ENCODE measurements at regions not wholly inside any gene's neighbourhood (a gene's known extent, or its start where the extent isn't known, plus 50 kb on each side); places are given as distances from the start of the nearest gene placed in this dataset.

DNA sequence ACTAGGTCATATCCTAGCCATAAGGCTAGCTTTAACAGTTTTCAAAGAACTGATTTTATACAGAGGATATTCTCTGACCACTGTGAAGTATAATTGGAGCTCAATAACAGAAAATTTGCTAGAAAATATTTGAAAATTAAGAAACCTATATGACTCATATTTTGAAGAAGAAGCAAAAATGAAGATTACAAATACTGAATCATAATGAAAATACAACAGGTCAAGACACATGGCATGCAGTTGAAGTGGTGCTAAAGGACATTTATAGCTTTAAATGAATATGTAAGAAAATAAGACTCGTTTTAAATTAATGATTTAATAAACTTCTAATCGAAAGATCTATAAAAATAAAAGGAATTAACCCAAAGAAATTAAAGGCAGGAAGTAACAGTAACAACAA lies 1234.6 kb downstream of the SLC16A7 start:
- no peak for DNase-seq (ENCODE audit: low read depth)
- TF ChIP-seq, protein P1, sequence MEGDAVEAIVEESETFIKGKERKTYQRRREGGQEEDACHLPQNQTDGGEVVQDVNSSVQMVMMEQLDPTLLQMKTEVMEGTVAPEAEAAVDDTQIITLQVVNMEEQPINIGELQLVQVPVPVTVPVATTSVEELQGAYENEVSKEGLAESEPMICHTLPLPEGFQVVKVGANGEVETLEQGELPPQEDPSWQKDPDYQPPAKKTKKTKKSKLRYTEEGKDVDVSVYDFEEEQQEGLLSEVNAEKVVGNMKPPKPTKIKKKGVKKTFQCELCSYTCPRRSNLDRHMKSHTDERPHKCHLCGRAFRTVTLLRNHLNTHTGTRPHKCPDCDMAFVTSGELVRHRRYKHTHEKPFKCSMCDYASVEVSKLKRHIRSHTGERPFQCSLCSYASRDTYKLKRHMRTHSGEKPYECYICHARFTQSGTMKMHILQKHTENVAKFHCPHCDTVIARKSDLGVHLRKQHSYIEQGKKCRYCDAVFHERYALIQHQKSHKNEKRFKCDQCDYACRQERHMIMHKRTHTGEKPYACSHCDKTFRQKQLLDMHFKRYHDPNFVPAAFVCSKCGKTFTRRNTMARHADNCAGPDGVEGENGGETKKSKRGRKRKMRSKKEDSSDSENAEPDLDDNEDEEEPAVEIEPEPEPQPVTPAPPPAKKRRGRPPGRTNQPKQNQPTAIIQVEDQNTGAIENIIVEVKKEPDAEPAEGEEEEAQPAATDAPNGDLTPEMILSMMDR (conservative IDR thresholded peaks at IDR 0.05; ENCODE audit: low read length): no peak
- H3K4me3 ChIP-seq (ENCODE audit: low read length): no peak overlapping the region

DNA sequence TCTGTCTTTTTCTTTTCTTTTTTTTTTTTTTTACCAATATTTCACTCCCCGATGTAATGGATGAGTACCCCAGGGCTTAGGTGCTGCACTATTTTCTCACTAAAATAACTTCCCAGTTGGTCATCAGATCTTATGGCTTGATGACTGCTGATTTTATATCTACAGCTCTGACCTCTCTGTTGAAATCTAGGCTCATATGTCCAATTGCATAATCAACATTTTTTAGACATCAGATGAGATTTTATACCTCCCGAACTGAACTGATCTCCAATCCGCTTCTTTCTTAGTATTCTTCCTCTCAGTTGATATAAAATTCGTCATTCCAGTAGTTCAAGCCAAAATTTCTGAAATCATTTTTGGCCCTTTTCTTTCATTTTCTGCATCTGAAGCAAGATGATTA lies 1236.5 kb downstream of the SLC16A7 start:
- no peak overlapping the region for H3K4me3 ChIP-seq (ENCODE audit: low read length)
- DNase-seq (ENCODE audit: low read depth): no peak
- TF ChIP-seq, protein P1 (conservative IDR thresholded peaks at IDR 0.05; ENCODE audit: low read length): no peak

DNA sequence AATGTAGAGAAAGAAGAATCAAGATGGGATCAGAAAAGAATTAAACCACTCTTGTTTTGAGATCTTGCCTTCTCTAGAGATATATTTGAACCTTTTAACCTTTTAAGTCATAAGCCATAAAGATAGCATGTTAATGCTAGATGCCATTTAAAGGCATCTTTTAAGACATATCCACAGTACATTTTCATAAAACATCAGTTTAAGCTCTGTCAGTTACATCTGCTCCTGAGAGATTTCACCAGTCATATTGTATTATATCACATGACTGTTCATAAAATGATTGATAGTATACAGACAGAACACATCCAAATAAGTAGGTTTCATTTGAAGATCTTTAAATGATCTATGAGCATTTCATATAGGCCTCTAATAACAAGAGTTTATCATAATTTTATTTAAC lies 1238.5 kb downstream of the SLC16A7 start:
- no peak overlapping the region for H3K4me3 ChIP-seq (ENCODE audit: low read length)
- no peak for DNase-seq (ENCODE audit: low read depth)
- TF ChIP-seq, protein P1 (conservative IDR thresholded peaks at IDR 0.05; ENCODE audit: low read length): no peak

DNA sequence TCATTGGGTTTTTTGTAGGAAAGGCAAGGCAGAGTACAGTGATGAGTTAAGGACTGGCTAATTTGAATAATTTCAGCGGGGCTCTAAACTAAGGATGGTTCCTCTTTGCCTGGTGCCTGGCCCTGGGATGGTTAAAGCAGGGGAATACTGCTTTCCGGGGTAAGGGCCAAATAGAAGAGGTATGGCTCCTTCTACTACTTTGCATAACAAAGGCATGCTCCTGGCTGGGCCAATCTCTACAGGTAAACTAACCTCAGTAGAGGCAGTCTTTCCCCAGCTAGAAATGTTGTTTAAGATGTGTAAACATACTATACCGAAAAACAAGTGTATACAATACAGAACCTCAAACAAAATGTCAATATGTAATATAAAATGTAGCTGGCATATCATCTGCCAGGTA lies 1239.0 kb downstream of the SLC16A7 start:
- H3K4me3 ChIP-seq (ENCODE audit: low read length): no peak overlapping the region
- TF ChIP-seq, protein P1 (conservative IDR thresholded peaks at IDR 0.05; ENCODE audit: low read length): no peak
- no peak for DNase-seq (ENCODE audit: low read depth)

DNA sequence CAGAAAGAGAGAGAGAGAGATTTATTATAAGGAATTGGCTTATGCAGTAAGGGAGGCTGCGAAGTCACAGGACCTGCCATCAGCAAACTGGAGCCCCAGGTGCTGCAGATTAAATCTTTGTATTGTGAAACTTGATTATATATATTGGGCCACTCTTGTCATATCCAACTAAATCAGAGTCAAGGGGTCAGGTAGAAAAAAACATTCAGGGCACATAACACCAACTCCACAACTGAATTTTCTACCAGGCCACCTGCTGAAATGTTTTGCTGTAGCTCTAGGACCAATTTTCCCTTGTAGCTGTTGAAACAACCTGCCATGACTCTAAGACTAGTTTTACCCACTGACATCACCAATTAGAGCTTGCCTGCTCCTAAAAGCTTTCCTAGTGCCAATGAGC lies 1240.8 kb downstream of the SLC16A7 start:
- TF ChIP-seq, protein P1 (conservative IDR thresholded peaks at IDR 0.05; ENCODE audit: low read length): no peak
- H3K4me3 ChIP-seq (ENCODE audit: low read length): no peak overlapping the region
- no peak for DNase-seq (ENCODE audit: low read depth)

DNA sequence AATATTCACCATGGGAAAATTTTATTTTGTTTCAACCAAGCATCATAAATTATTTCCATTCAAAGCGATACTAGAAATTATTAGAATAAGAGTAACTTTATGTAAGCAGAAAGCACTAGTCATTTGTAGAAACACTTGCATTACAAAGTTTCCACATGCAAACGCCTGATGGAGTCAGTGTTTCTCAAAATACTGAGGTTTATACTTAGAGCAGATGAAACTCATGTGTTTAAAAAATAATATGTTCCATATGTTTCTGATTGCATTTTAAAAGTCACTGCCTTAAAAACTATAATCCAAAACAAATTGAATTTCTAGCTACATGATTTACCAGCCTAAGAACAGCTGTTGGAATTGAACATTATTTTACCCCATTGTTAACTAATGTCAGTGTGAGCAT lies 1246.4 kb downstream of the SLC16A7 start:
- DNase-seq (ENCODE audit: low read depth): no peak
- no peak overlapping the region for H3K4me3 ChIP-seq (ENCODE audit: low read length)
- TF ChIP-seq, protein P1 (conservative IDR thresholded peaks at IDR 0.05; ENCODE audit: low read length): no peak

DNA sequence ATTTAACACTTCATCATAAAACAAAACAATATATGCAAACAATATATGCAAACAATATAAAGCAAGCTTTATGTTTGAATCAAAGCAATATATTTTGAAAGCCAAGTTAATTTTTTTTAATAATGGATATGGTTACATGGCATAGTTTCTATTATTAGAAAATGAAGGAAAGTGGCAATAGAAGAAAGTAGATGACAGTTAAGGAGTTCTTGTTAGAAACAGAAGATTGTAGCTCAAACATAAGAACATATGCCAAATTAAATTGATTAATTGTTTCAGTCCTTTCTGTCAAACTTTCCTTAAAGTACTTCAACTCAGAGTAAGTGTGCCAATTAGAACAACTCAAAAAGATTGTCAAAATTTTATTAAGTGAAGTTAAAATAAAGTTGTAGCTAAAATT lies 1248.3 kb downstream of the SLC16A7 start:
- no peak for DNase-seq (ENCODE audit: low read depth)
- TF ChIP-seq, protein P1 (conservative IDR thresholded peaks at IDR 0.05; ENCODE audit: low read length): no peak
- no peak overlapping the region for H3K4me3 ChIP-seq (ENCODE audit: low read length)
